Kidney glomerular epithelial cell (primary cell): ENCODE measurements at regions not wholly inside any gene's neighbourhood (a gene's known extent, or its start where the extent isn't known, plus 50 kb on each side); places are given as distances from the start of the nearest gene placed in this dataset.

Experiments
- DNase-seq: peaks from one replicate; lab custom pipeline; 2025; lab: John Stamatoyannopoulos, UW

GRCh38 chr10:45198486-45199204, 116.8 kb downstream of the OR13A1 start:
- DNase-seq: no peak

GRCh38 chr10:45199205-45199740, 116.1 kb downstream of the OR13A1 start:
- no peak for DNase-seq

- no peak for DNase-seq
Measured at GRCh38 chr10:45201271-45201670, 114.1 kb downstream of the OR13A1 start.

- no peak for DNase-seq
Measured at GRCh38 chr10:45202242-45202641, 113.2 kb downstream of the OR13A1 start.

- no peak for DNase-seq
Measured at GRCh38 chr10:45204954-45205775, 110.2 kb downstream of the OR13A1 start.

- no peak for DNase-seq
Measured at GRCh38 chr10:45209888-45210287, 105.5 kb downstream of the OR13A1 start.

GRCh38 chr10:45211576-45211975, 103.8 kb downstream of the OR13A1 start:
- DNase-seq: no peak

- DNase-seq: no peak
Measured at GRCh38 chr10:45219416-45219815, 96.0 kb downstream of the OR13A1 start.

- no peak for DNase-seq
Measured at GRCh38 chr10:45220931-45221330, 94.5 kb downstream of the OR13A1 start.

- no peak for DNase-seq
Measured at GRCh38 chr10:45224219-45224841, 91.1 kb downstream of the OR13A1 start.

GRCh38 chr10:45227042-45227441, 88.4 kb downstream of the OR13A1 start:
- no peak for DNase-seq

- no peak for DNase-seq
Measured at GRCh38 chr10:45227456-45227855, 88.0 kb downstream of the OR13A1 start.

GRCh38 chr10:45229823-45230222, 85.6 kb downstream of the OR13A1 start:
- DNase-seq: no peak

GRCh38 chr10:45235260-45235769, 80.1 kb downstream of the OR13A1 start:
- peak; percentile 74 for DNase-seq

- DNase-seq: no peak
Measured at GRCh38 chr10:45235798-45236220, 79.6 kb downstream of the OR13A1 start.

GRCh38 chr10:45238896-45239295, 76.5 kb downstream of the OR13A1 start:
- DNase-seq: no peak

- DNase-seq: no peak
Measured at GRCh38 chr10:45239642-45240041, 75.8 kb downstream of the OR13A1 start.

- no peak for DNase-seq
Measured at GRCh38 chr10:45241865-45242520, 73.4 kb downstream of the OR13A1 start.

- no peak for DNase-seq
Measured at GRCh38 chr10:45243261-45243660, 72.1 kb downstream of the OR13A1 start.

- DNase-seq: no peak
Measured at GRCh38 chr10:45246522-45246921, 68.9 kb downstream of the OR13A1 start.

GRCh38 chr10:45249978-45250693, 65.3 kb downstream of the OR13A1 start:
- peak; percentile 41 for DNase-seq
